ENCODE measurements at regions not wholly inside any gene's neighbourhood (a gene's known extent, or its start where the extent isn't known, plus 50 kb on each side); places are given as distances from the start of the nearest gene placed in this dataset.

DNA sequence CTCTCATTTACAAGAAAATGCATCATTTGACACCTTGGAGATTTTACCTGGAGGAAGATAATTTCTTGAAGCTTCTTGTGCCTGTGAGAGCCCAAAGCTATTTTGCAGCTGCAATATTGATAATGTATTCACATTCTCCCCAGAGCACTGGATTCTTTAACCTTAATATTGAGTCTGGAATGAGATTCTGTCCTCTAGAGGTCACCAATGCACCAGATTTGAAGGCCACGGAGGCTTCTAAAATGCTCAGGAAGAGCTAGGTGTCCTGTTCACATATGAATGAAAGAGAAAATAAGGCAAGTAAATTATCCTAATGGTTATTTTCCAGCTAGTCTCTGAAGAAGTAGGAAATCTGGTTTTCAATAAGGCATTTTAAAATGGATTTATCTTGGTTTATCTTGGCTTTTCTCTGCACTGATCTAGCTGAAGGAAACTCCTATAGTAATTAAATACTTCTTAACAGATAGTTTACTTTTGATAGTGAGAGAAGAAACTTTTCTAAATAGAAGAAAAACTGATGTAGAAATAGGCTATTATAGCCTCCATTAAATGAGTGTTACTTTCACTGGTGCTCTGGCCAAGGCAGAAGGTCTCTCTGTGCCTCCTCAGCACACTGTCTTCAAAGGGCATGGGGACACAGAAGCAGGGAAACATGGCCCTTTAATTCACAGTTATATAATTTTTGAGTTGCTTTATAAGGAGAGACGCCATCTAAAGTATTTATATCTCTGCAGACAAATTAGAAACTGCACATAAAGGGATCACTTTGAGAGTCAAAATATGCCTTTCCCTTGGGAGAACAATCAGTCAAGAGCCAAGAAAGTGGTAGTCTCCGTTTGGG lies 297.0 kb upstream of the ACTBL2 start:
- Histone ChIP-seq H3K4me3 (ENCODE audit: low read depth in 2 of 2, low read length in 2 of 2) (no peak overlapping the region), H3K9me3 (ENCODE audit: control insufficient read depth, insufficient read depth, low read depth, low read length) (no peaks in the 10 kb centered on the region), H3K27me3 (ENCODE audit: control insufficient read depth, insufficient read depth, low read length) (no peaks in the 10 kb centered on the region), H3K4me1 (ENCODE audit: control insufficient read depth, insufficient read depth, low read length) (peaks cover 28% of the 10 kb centered on the region), H3K27ac (ENCODE audit: low read length) (peak overlapping the region; percentile 89), H3K36me3 (ENCODE audit: control insufficient read depth, insufficient read depth, low read length) (no peaks in the 10 kb centered on the region)
- TF ChIP-seq, protein P1, sequence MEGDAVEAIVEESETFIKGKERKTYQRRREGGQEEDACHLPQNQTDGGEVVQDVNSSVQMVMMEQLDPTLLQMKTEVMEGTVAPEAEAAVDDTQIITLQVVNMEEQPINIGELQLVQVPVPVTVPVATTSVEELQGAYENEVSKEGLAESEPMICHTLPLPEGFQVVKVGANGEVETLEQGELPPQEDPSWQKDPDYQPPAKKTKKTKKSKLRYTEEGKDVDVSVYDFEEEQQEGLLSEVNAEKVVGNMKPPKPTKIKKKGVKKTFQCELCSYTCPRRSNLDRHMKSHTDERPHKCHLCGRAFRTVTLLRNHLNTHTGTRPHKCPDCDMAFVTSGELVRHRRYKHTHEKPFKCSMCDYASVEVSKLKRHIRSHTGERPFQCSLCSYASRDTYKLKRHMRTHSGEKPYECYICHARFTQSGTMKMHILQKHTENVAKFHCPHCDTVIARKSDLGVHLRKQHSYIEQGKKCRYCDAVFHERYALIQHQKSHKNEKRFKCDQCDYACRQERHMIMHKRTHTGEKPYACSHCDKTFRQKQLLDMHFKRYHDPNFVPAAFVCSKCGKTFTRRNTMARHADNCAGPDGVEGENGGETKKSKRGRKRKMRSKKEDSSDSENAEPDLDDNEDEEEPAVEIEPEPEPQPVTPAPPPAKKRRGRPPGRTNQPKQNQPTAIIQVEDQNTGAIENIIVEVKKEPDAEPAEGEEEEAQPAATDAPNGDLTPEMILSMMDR (IDR thresholded peaks at IDR 0.05) = peak; percentile 71
- TF ChIP-seq TCF7L2 (IDR thresholded peaks at IDR 0.05; ENCODE audit: low read depth, low read length) (no peak), POLR2AphosphoS5 (IDR thresholded peaks at IDR 0.05; ENCODE audit: low read depth, low read length) (no peak), SIN3A (IDR thresholded peaks at IDR 0.05; ENCODE audit: borderline replicate concordance, insufficient read depth, low read depth, low read length) (no peak)
- TF ChIP-seq, protein P2, sequence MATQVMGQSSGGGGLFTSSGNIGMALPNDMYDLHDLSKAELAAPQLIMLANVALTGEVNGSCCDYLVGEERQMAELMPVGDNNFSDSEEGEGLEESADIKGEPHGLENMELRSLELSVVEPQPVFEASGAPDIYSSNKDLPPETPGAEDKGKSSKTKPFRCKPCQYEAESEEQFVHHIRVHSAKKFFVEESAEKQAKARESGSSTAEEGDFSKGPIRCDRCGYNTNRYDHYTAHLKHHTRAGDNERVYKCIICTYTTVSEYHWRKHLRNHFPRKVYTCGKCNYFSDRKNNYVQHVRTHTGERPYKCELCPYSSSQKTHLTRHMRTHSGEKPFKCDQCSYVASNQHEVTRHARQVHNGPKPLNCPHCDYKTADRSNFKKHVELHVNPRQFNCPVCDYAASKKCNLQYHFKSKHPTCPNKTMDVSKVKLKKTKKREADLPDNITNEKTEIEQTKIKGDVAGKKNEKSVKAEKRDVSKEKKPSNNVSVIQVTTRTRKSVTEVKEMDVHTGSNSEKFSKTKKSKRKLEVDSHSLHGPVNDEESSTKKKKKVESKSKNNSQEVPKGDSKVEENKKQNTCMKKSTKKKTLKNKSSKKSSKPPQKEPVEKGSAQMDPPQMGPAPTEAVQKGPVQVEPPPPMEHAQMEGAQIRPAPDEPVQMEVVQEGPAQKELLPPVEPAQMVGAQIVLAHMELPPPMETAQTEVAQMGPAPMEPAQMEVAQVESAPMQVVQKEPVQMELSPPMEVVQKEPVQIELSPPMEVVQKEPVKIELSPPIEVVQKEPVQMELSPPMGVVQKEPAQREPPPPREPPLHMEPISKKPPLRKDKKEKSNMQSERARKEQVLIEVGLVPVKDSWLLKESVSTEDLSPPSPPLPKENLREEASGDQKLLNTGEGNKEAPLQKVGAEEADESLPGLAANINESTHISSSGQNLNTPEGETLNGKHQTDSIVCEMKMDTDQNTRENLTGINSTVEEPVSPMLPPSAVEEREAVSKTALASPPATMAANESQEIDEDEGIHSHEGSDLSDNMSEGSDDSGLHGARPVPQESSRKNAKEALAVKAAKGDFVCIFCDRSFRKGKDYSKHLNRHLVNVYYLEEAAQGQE (IDR thresholded peaks at IDR 0.05; ENCODE audit: insufficient read depth in 1 of 2, low read depth in 2 of 2, low read length in 1 of 2) = no peak
- no TSS peak for BruUV-seq (replicated peaks)
- ChIA-PET POLR2A (interaction anchor here (0.6 kb wide), 1 partner anchor 79 kb away, joined by 4 read pairs; no protein-coding TSS in a partner anchor), CTCF (interaction anchor here (1.0 to 1.9 kb wide), 5 partner anchors 108 to 681 kb away, joined by 3 to 13 read pairs (median 5); partner anchors contain the start of gene PLK2)
- ATAC-seq = peak; percentile 89
- in situ Hi-C loops (cut with HindIII; ENCODE audit: low pct_unique_long_range_greater_than_20kb, low sequenced_read_pairs) = no loop called here
- intact Hi-C loops (cut with micrococcal nuclease; ENCODE audit: unreplicated experiment) = loop anchor here (1.0 to 5.0 kb wide), 4 partner anchors 108 to 681 kb away; partner anchors contain the start of gene PLK2
- peak; percentile 61 for DNase-seq (ENCODE audit: low read depth, low spot score)

DNA sequence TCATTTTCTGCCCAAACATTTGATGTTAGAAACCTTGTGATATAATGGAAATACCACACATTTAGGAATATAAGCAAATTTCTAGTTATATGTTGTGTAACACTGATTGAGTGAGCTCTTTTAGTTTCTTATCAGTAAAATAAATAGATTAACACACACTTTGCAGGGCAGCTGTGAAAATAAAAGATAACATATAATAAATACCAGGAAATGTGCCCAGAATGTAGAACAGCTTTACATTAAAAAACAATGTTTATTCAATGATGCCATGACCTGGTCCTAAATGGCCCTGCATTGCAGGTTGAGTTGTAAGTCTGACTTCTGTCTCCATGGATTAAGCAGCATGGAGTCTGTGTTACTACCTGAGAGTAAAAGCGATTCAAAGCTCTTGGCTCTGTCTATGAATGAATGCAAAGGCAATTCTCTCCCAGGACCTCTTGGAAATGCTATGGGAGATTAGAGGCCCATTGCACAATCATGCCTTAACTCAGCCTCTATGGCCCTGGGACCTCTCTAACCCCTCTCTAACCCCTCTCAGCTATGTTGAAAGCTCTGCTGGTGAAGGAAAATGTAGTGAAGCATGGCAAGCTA lies 296.0 kb upstream of the ACTBL2 start:
- no peaks in the 10 kb centered on the region for H3K9me3 ChIP-seq (ENCODE audit: control insufficient read depth, insufficient read depth, low read depth, low read length)
- TF ChIP-seq TCF7L2 (IDR thresholded peaks at IDR 0.05; ENCODE audit: low read depth, low read length) = 0 out of 2 replicates have a peak, but pooled peaks have one; percentile 49
- TF ChIP-seq, protein P1 (IDR thresholded peaks at IDR 0.05) = no peak
- DNase-seq (ENCODE audit: low read depth, low spot score) (no peak), ATAC-seq (peak; percentile 27; the same call in 1 of the 2 replicates)
- H3K4me1 ChIP-seq (ENCODE audit: control insufficient read depth, insufficient read depth, low read length) = peaks cover 28% of the 10 kb centered on the region
- no peak overlapping the region for H3K4me3 ChIP-seq (ENCODE audit: low read depth in 2 of 2, low read length in 2 of 2)
- no peaks in the 10 kb centered on the region for H3K36me3 ChIP-seq (ENCODE audit: control insufficient read depth, insufficient read depth, low read length)
- intact Hi-C loops (cut with micrococcal nuclease; ENCODE audit: unreplicated experiment) = loop anchor here (1.0 to 5.0 kb wide), 4 partner anchors 109 to 682 kb away; partner anchors contain the start of gene PLK2
- no peaks in the 10 kb centered on the region for H3K27me3 ChIP-seq (ENCODE audit: control insufficient read depth, insufficient read depth, low read length)
- H3K27ac ChIP-seq (ENCODE audit: low read length) = peak overlapping the region; percentile 89
- no TSS peak for BruUV-seq (replicated peaks)
- CTCF ChIA-PET = interaction anchor here (1.1 to 1.9 kb wide), 5 partner anchors 128 to 682 kb away, joined by 3 to 13 read pairs (median 5); partner anchors contain the start of gene PLK2
- in situ Hi-C loops (cut with HindIII; ENCODE audit: low pct_unique_long_range_greater_than_20kb, low sequenced_read_pairs) = no loop called here
- POLR2A ChIA-PET = no interaction called here

All from Panc1 (cell line).